Middle frontal gyrus (tissue), 1 donor: ENCODE measurements at regions not wholly inside any gene's neighbourhood (a gene's known extent, or its start where the extent isn't known, plus 50 kb on each side); places are given as distances from the start of the nearest gene placed in this dataset.

ENCODE experiments used
- DNase-seq: peaks from one replicate; pipeline ENCODE4 v3.0.0-alpha.2; 2015; ENCODE audit warnings: low spot score; ENCODE audit errors: extremely low spot score

DNA sequence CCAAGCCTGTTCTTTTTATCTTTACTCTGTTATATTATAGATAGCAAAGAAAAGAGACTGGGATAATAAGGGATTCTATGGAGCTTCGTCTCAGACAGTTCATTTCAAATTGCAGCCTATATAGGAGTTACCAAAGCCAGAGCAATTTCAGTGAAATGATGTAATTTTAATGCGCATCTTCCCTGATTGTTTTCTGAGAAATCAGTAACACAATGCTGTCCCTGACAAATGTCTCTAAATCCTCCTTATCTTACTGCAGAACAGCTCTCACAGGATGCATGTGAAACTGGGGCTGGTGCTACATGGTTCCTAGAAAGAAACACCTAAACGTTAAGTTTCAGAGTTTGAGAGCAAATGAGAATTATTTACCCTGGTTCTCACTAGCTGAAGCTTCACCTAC is 467.9 kb upstream of the ANO3 start:
- no peak for DNase-seq

DNA sequence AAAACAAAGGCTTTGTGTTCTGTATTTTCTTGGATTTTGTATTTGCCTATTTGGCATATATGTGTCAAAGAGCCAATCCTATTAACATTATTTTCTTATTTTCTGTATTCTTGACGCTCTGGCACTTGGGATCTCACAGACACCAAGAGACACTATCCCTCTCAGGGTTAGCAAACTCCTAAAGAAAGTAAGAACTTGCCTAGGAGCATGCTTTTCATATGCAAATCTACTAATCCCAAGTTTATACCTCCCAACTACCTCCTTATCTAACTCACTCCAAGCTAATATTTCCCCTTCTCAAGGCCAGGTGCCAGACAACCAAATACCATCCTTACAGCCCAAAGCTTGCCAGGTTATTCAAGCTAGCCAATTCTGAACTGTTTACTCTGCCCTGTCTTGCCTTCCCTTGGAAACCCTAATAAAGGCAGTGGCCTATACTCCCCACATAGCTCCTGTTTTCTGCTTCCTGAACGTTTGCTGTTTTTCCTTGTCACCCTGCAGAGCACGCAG is 455.4 kb upstream of the ANO3 start:
- no peak for DNase-seq

DNA sequence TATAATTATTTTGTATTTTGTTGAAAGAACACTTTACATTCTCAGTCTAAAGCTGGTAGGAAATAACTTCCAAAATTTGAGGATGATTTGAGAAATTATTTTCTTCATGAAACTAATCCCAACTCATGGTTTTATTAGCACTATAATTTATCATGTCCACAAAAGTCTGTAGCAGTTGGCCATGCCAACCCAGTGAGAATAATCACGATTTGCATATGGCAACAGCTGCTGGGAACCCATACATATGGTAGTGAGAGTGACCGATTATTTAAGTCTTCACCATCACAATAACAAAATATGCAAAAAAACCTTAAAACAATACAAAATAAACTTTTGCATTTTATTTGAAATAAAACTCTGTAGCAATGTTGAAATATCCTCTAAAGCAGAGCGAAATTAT is 445.9 kb upstream of the ANO3 start:
- no peak for DNase-seq

DNA sequence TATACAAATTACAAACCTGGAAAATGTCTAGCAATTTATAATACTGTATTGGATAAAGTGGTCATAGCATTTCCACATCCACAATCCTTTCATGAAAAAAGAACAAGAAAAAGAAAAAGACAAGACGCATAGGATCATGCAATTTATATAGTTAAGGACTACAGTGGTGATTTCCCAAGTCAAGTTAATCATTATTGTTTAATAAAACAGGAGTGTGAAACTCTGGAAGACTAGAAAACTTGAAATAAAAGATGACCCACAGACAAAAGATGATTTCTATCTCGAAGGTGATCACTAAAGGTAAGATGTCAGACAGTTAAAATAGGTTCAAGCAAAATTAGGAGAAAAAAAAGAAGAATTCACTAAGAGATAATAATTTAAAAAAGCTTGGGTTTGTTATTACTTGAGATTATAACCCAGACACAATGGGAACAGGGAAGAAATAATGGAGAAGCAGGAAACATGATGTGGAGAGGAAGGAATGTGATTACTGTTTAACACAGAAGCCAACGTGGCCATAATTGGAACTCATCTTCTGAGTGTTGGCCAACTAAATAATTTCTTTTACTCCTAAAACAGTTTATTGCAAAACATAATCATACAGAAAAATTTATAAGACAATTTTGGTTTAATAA is 441.2 kb upstream of the ANO3 start:
- no peak for DNase-seq

DNA sequence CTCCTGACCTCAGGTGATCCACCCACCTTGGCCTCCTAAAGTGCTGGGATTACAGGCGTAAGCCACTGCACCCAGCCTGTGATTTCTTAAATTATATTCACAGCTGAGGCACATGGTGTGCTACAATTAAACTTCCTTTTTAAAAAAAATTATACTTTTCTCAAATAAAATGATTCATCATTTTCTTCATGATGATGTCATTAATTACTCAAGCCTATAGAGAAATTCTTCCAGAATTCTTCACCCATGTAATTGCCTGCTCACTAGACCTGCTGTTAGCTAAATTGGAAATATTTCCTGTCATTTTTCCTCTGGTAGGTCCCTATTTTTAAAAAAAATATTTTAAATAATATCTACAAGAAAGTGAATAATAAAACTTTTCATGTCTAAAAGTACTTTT is 440.0 kb upstream of the ANO3 start:
- DNase-seq: no peak

DNA sequence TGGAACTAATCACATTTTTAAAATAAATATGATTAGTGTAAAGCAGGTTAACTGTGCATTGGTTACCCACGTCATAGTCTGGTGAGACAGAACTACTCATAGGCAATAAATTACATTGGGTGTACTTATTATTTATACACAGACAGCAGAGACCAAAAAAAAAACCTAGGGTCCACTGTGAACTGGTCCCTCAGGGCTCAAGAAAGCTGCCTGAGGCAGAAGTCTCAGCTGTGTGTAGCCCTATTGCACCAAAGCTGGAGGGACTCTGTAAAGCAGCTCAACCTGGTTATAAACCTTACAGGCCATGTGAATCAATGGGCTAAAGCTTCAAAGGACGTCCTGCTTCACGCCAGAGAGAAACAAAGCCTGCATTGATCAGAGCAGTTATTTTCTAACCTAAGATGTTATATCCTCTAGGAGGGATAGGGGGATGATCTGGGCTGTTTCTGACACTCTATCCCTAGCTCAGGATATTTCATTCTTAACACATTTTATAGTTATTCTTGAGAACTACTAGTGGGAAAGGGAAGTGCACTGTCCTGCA is 432.2 kb upstream of the ANO3 start:
- no peak for DNase-seq

DNA sequence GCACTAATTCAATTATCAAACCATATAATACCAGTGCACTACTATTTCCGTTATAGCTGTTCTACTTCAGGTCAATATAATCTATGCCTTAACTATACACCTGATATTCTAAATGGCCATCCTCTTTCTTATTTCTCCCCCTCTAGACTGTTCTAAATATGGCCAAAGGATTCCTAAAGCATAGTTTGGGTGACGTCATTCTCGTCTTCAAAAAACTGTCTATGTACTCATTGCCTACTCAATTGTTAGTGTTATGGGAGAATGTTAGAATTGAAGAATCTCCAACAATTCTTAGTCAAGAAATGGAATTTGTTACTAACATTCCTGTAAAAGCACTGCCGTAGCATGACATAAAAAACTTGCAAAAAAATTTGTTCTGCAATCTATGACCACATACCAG is 431.1 kb upstream of the ANO3 start:
- no peak for DNase-seq

DNA sequence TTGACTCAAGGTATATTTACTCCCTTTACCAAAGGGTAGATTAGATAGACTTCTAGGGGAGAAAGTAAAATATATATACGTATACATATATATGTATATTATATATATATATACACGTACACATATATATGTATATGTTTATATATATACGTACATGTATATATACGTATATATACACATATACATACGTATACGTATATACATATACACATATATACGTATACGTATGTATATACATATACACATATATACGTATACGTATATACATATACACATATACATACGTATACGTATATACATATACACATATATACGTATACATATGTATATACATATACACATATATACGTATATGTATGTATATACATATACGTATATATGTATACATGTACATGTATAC is 430.5 kb upstream of the ANO3 start:
- DNase-seq: no peak

DNA sequence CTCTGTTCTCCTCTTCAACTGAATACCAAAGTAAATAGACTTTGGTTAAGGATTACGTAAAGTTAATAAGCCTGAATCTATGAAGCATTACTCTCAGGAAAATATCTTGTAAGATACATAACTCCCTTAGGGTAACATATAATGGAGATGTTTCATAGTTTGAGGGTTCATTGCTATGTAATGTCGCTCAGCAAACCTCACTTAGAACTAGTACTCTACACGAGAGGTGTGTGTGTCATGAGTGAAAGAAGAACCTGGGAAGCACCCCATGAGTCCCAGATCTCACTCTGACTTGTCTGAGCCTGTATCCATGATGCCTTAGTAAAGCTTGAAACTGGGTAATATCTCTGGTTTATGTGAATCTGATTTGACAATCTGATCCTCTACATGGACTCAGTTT is 429.5 kb upstream of the ANO3 start:
- no peak for DNase-seq

DNA sequence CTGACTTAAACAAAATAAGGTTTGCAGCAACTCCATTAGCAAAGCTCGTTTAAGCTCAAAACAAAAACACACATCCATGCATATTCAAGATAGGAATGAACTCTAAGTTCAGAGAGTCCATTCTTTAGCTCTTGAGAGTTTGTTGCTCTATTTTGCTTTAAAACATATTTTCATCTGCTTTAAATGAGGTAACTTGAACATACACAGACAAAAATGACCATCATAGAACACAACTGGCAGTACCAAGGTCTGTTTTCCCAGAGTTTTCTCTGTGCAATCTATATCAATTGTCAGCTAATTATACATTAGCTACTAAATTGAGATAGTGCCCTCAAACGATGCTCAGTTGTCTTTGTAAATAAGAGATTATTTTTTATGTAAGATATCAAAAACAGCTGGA is 423.2 kb upstream of the ANO3 start:
- no peak for DNase-seq

DNA sequence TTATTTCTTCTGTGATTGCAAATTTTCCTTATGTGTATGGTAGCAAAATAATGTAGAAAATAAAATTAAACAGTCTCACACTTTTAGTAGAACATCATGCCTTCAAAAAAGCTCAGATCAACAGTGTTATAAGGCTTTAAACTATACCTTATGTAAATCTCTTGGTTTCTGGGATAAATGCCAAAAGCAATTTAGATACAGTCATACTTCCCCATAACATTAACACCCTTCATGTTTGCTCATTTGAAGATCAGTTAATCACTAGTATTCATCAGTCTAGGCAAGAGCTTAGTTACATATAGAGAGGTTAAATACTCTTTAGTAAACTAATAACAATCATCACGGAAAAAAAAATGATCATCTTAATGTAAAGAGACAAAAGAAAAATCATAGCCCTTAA is 421.8 kb upstream of the ANO3 start:
- no peak for DNase-seq

DNA sequence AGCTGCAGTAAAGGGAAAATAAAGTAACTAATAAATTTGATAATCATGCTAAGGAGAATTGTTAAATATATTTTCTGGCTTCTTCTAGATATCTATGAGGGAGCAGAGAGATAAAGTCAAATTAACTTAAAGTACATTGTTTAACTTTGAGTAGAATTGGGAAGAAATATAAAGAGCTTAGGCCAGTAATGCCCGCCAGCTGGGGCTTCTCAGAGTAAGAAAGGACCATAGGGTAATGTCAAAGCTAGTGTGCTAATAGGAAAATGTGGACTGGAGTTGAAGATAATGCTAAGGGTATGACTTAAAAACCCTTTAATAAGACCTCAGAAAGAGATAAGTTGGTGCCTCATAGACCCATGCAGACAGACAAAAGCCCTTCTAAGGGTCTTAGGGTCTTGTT is 411.6 kb upstream of the ANO3 start:
- DNase-seq: no peak

DNA sequence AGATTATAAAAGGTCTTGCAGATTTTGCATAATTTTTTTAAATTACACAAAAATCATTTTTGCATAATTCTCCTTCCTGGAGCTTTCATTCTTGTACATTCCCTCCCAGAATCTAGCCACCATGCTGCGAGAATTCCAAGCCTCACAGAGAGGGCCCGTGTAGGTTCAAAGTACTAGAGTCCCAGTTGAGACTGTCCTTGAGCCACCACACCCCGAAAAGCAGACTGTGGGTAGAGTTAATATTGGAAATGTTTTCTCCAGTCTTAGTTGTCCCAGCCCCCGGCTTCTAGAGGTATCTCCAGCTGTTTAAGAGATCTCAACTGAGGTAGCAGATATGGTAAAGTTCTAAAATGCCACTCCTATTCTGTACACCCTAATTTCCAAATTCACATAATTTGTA is 407.3 kb upstream of the ANO3 start:
- DNase-seq: no peak

DNA sequence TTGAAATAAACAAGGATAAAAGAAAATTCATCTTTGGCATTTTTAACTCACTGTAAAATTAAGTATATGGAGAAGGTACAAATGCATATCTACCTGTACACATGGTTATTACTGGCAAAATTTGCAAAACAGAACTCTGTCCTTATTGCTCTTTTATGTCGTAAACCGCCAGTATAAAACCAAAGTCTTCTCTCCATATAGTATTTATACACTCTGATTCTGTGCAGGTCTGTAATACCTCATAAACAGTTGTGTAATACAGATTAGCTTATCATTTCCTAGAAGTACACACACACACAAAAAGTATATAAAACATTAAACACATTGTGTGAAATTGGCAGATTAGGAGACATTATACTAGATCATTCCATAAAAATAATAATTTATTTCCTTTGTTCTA is 406.6 kb upstream of the ANO3 start:
- no peak for DNase-seq

DNA sequence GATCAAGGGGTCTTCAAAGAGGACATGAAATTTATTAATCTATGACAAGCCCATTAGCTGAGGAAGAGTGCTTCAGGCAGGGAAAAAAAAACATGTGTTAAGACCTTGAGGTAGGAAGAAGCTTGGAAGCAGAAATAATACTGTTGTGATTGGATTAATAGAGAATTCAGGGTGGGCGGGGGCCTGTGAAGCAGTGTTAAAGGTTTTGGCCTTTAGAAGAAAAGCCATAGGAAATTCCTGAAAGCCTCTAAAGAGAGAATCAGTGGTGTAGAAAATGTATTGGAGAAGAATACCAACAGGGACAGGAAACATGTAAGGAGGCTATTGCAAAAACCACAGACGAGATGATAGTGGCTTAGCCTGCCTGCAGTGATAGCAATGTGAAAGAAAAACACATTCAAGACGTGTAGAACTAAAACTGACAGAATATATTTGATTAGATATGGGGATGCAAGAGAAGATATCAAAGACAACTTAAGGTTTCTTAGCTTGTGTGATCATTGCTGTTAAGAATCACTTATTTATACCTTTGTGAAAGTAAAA is 404.4 kb upstream of the ANO3 start:
- no peak for DNase-seq

DNA sequence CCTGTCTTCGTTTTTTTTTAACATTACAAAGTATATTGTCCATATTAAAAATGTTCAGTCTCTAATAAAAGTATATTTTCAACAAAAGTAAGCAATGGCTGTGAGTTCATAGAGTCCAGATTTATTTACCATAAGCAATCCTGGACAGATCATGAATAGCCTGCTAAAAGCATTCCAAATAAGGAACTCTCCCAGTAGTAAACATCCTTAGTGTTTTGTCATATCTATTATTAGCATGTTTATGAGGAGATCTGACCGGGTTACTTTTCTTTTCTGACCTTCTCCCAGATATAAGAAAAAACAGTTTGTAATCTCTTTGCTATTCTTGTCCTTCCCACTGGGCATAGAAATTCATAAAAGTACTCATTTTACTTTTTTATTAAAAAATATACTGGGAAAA is 403.9 kb upstream of the ANO3 start:
- no peak for DNase-seq

DNA sequence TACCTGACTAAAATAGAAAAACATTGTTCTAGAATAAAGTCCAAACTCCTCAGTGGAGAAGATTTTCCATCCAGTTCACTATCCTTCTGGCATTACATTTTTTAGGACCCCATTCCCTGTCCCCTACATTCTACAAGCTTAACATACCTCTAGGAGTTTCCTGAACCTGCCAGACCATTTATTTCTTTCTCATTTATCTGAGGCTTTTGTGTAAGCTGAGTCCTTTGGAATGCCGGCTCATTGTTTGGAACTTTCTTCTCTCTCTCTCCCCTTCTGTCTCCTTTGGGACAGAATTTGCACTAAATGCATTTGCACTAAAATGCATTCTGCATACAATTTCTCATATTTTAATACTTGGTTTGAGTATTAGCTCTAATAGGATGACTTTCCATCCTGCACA is 393.0 kb upstream of the ANO3 start:
- no peak for DNase-seq

DNA sequence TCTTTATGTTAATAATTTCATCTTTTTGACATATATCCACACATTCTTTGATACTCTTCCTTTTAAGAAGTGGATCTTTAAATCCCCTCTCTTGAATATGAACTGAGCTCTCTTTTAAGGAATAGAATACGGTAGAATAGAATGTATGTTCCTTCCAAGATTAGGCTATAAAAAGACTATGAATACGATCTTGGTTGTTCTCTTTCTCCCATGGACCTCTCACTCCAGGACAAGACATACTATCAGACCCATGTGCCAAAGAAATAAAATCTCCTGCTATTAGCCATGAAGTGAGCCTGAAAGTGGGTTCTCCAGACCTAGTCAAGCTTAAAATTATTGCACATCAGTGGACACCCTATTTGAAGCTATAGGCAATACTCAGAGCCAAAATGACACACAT is 392.2 kb upstream of the ANO3 start:
- DNase-seq: no peak

DNA sequence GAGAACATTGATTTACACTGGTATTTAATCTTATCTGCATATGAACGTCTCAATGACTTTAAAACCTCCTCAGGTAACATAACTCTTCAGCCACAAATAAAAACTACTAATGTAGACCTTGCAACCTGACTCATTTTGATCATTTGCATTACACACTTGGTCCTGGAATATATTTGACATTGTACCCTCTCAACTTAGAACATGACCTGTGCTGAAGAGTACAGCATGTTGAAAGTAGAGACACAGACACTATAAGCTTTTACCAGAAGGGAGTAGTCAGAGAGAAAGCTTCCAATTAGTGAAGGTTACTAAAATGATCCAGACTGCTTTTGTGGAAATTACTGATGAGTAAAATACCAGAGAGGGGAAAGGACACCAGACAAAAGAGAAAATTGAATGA is 390.6 kb upstream of the ANO3 start:
- no peak for DNase-seq

DNA sequence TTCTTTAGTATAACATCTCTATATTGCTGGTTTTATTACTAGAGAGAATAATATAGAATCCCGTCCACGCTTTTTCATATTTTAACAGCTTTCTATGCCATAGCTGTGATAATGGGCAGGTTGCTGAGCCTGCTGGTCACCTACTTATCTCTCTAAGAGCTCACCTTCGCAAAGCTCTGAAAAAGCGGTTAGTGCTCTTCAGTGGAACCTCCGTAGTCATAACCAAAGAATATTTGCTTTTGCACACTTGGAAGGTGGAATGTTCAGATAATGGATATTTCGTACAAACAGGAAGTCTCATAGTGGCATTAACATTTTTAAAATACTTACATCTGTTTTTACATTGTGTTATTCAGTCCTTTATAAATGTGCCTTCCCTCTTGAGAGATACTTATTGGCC is 388.9 kb upstream of the ANO3 start:
- no peak for DNase-seq

DNA sequence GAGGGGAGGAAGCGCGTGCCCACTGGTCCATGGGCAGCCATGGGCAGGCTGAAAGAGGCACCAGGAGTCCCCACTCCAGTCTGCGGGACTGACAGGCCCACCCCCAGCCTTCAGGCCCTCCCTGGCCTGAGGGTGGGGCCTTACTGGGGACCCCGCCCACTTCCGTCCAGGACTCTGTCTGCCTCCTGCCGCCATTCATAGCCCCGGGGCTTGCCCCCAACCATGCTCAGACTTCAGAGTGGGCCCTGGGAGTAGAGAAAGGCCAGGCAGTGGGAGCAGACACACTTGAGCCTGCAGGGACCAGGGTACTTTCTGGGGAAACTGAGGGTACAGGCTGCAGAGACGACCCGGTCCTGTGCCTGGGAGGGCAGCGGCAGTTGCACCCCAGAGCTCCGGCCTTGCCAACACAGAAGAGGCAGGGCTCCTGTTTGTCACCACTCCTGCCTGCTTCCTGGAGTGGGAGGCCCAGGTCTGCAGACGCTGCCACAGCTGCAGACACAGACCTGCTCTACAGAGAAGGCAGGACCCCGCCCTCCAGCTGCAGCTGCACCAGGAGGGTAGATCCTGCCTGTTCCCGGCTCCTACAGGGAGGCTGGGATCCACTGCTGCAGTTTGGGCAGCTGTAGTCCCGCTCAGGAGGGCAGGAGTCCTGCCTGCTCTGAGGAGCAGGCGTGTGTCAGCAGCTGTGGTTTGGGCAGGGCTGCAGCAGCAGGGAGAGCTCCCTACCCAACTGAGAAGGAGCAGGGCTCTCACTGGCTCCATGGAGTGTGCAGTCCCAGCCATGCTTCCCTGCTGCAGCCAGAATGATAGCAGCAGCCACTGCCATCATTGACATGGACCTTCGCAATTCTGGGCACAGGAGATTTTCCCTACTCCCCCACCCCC is 387.9 kb upstream of the ANO3 start:
- DNase-seq: no peak

DNA sequence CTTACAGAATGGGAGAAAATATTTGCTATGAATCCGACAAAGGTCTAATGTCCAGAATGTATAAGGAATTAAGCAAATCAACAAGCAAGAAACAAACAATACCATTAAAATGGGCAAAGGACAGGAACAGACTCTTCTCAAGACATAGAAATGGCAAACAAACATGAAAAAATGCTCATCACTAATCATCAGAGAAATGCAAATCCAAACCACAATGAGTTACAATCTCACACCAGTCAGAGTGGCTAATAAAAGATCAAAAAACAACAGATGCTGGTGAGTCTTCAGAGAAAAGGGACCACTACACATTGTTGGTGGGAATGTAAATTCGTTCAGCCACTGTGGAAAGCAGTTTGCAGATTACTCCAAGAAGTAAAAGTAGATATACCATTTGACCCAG is 382.0 kb upstream of the ANO3 start:
- no peak for DNase-seq
